ENCODE measurements at regions not wholly inside any gene's neighbourhood (a gene's known extent, or its start where the extent isn't known, plus 50 kb on each side); places are given as distances from the start of the nearest gene placed in this dataset.

DNA sequence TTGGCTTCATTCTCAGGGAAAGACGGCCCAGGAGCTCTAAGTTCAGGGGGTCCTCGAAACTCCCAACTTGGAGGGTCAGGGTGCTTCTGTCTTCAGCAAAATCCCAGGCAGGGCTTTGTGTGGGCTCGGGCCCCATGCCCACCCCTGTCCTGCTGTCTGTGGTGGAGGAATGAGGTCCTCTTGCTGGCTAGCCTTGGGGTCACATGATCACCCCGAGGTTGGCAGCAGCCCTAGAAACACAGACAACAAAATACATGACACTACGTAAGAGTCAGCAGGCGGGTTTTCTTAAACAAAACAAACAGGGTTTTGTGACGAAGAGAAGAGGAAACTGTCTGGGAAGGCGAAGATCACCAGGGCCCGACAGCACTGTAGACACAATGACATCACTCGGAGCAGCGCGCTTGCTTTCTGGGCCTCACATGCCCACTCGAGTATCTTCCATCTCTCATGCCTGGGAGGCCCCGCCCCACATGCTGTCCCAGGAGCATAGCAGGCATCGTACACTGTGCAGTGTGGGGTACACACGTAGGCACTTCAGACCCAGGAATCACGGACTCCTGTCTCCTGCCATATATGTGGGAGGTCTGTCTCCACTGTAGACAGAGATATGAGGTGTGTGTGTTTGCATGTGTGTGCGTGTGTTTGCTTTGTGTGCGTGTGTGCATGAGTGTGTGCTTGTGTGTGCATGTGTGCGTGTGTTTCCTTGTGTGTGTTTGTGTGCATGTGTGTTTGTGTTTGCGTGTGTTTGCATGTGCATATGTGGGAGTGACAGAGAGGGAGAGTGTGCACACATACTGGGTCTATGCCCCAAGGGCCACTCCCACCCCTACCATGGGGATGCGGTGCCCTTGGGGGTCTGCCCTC lies 94.7 kb downstream of the SIK1 start:
- DNase-seq, result no peak

GRCh38 chr21:43331111-43331961 lies 95.6 kb downstream of the SIK1 start:
- no peak for DNase-seq

DNA sequence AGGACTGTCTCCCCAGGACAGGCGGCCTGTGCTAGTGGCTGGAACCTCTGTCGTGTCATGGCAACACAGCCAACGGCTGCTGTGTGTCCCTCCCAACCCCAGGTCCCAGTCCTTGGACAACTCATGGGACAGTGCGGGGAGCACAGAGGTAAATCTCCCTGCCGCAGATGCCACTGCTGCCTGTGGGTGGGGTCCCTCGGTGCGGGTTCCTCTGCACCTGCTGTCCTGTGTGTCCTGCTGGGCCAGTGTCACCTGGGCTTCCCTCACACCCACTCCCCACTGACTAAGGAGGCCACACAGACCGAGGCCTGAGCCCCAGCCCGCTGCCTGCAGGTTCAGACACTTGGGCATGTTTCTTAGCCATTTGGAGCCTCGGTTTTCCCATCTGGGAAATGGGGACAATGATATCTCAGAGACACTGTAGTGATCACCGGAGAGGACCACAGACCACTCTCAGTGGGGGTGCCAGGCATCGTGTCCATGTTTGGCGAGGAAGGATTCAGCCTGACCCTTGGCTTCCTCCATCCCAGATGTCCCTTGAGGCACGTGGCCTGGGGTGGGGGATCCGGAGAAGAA lies 96.5 kb downstream of the SIK1 start:
- DNase-seq, result no peak

- no peak for DNase-seq
Observed at GRCh38 chr21:43329711-43330269, 97.1 kb downstream of the SIK1 start.

DNA sequence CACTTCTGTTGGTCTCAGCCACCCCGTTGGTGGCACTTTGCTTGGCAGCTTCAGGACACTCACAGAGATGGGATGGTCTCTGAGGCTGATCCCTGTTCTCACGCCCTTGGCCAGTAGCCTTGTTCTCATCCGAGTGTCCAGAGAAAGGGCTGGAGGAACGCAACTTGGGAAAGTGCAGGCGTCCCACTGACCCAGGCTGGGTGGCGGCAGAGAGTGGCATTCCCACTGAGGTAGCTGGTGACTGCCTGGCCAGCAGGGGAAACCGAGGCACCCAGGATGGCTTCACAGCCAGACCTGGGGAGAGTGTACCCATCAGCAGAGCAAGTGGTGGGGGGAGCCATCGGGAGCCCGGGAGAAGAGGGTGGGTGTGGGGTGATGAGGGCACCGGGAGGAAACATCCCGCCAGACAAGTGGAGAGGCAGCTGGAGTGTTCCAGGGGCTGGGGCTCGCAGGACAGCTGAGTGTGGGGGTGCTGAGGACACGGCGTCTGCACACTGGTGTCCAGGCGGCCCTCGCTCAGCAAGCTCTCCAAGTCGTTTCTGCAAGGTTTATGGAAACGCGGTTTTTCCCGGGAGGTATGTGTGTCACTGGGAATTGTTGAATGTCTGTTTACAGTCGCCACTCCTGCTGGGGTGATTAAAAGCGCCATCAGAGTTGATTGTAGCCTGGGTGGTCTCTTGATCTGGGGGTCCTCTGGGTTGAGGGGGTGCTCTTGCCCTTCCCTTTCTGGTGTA lies 97.8 kb downstream of the SIK1 start:
- DNase-seq, result no peak

- no peak for DNase-seq
Observed at GRCh38 chr21:43328185-43328957, 98.6 kb downstream of the SIK1 start.

GRCh38 chr21:43325968-43326715 lies 100.8 kb downstream of the SIK1 start:
- no peak for DNase-seq

DNA sequence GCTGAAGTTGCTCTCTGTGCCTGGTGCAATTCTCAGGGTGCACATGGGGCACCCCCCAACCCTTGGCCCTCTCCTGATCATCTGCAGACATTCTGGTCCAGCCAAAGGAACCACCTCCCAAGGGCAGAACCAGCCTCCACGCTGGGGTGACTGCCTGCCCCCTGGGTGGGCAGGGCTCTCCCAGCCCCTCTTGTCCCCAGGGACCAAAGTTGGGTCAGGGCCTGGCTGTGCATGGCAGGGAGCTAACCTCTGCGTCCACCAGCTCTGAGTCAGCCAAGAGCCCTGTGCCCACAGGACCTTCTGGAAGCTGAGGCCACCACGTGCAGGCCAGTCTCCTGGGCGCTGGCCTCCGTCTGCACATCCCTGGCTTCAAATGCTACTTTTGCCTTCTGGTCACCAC lies 101.9 kb downstream of the SIK1 start:
- DNase-seq, result no peak

DNA sequence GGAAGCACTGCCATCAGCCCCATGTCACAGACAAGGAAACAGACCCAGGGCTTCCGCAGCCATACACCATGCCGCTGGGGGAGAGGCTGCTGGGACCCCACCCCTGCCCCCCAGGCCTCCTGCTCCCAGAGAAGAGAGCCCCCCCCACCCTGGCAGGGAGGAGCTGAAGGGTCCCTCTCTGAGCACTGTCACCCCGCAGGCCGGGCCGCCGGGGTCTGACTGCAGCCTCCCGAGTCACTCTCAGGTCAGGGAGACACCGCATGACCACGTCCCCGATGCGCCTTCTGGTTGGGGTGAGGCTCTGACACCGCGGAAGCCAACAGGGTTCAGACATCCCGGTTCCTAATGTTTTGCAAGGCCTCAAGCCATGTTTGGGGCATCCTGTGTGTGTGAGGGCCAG lies 102.3 kb downstream of the SIK1 start:
- DNase-seq, result no peak

DNA sequence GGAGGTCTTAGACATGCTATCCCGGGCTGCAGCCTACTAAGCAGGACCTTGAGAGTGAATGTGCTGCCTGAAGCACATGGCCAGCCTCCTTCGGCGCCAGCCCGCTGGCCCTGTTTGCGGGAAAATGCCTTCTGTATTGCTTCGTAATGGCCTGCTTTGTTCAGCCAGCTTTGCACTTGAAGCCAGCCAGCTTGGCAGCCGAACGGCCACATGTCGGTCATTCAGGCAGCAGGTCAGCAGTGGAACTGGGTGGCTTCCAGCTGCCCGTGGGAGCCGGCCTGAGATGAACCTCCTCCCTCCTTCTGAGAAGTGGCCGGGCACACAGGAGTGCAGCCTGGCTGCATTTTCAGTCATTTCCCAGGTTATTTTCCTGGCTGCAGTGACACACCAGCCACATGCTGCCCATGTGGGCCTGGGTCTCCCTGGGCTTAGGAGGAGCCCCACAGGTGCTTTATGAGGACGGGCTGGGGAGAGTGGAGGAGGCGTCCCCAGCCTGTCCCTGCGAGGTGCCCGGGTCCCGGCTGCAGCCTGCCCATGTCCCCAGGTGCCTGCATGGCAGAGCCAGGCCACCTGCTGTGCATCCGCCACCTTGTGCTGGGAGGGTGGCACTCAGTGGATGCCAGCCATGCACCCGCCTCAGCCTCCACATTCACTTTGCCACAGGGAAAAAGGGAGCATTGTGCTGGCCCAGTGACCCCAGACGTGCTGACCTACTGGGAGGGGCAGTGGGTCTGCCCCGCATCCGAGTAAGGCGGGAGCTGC lies 103.5 kb downstream of the SIK1 start:
- no peak for DNase-seq

DNA sequence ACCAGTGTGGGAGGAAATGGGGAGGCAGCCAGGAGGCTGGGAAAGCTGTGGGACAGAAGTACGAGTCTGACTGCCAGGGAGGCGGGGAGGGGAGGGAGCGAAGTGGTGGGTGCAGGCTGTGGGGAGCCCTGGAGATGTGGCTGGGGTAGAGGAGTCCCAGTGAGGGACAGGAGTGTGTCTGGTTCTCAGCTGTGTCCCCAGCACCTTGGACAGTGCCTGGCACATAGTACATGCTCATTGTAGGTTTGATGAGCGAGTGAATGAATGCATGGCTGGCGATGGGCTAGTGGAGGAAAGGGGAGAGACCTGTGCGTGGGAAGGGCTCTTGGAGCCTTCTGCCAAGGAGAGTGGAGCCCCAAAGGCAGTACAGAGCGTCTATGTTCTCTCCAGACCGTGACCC lies 104.1 kb downstream of the SIK1 start:
- no peak for DNase-seq

GRCh38 chr21:43322311-43322710 lies 104.6 kb downstream of the SIK1 start:
- DNase-seq, result no peak

DNA sequence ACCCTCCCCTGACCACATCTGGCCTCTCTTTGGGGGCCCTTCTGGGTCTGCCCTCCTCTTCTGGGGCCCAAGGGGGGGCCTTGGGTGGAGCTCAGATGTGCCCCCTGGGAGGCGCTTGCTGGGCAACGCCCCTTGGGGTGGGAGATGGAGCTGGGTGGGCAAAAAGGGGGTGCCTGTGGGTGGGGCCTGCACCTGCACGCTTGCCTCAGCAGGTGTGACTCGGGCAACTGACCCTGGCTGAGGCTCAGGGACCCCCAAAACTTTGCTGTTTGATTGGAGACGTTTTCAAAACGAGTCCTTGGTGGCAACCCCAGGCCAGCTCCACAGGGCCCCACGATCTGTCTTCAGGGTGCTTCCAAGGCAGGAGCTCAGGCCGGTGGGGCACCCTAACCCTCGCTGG lies 105.3 kb downstream of the SIK1 start:
- DNase-seq, result no peak

GRCh38 chr21:43321111-43321510 lies 105.8 kb downstream of the SIK1 start:
- no peak for DNase-seq

DNA sequence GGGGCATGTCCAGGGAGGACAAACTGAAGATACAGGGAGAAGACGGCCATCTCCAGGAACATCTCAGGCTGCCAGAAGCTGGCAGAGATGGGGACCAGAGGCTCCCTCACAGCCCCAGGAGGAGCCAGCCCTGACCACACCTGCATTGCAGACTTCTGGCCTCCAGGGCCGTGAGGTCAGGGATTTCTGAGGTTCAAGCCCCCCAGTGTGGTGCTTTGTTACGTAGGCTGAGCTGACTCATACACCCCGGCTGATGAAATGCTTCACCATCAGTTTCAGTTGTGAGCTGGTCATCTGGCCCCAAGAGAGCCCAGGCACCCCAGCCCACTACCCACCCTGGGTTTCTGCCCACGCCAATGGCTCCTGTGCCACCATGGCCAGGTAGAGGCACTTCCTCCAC lies 106.4 kb downstream of the SIK1 start:
- no peak for DNase-seq

GRCh38 chr21:43318841-43319781 lies 107.8 kb downstream of the SIK1 start:
- no peak for DNase-seq

DNA sequence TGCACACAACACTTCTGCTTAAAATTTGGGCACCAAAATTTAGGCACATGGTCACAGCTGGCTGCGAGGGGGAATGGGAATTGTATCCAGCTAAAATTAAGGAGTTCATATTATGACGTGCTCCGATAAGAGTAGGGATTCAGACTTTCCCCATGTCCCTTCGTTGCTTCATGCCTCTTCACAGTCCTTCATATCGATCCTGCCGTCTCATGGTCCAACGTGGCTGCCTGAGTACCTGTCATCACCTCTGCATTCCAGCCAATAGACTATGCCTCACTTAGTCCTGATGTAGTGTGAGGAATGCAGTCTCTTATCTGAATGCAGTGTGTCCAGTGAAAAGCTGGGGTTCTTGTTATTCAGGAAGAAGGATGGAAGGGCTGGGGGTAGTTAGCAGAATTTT lies 108.6 kb downstream of the SIK1 start:
- no peak for DNase-seq

DNA sequence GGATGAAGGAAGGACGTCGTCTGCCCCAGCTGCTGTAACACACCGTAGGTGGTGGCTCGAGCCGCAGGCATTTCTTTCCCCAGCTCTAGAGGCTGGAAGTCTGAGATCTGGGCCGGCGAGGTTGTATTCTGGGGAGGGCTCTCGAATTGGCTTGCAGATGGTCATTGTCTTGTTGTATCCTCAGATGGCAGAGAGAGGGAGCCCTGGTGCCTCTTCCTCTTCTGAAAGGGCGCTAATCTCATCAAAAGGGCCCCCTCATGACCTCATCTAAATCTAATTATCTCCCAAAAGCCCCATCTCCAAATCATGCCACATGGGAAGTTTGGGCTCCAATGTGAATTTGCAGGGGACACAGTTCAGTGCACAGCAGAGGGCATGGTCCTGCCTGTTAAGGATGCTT lies 109.0 kb downstream of the SIK1 start:
- no peak for DNase-seq

DNA sequence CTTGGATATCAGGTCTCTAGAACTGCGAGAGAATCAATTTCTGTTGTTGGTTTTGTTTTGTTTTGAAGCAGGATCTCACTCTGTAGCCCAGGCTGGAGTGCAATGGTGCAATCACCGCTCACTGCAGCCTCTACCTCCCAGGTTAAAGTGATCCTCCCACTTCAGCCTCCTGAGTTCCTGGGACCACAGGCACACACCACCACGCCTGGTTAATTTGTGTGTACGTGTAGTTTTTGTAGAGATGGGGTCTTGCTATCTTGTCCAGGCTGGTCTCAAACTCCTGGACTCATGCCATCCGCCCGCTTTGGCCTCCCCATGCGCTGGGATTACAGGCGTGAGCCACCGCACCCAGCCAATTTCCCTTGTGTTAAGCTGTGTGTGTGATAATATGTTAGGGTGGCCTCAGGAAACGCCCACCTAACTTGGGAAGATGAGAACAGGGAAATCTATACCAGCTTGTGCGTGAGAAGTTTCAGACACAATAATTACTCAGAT lies 109.6 kb downstream of the SIK1 start:
- DNase-seq, result no peak

Data from CD4-positive, alpha-beta T cell treated with Interleukin-6 for 4 hours (primary cell).